Choroid plexus epithelial cell (primary cell): ENCODE measurements at regions not wholly inside any gene's neighbourhood (a gene's known extent, or its start where the extent isn't known, plus 50 kb on each side); places are given as distances from the start of the nearest gene placed in this dataset.
"Not testable (repeated sequence)": the region's sequence is repeated elsewhere in the genome, so short reads cannot be mapped to it uniquely, and the experiment has no call there.

Experiments used
- DNase-seq: peaks from one replicate; pipeline ENCODE4 v3.0.0-alpha.2; 2010; ENCODE audit warnings: low read depth
- H3K4me3 ChIP-seq: 2 replicates; pipeline ENCODE4 v1.5.1; 2011; ENCODE audit warnings: low read depth, mild to moderate bottlenecking, control low read depth, low read length, moderate library complexity
- TF ChIP-seq, protein P1 (sequence below): conservative IDR thresholded peaks from 2 replicates; pipeline ENCODE4 v1.5.1; 2011; ENCODE audit warnings: low read depth, mild to moderate bottlenecking, control low read depth, inconsistent platforms, low read length, moderate library complexity

DNA sequence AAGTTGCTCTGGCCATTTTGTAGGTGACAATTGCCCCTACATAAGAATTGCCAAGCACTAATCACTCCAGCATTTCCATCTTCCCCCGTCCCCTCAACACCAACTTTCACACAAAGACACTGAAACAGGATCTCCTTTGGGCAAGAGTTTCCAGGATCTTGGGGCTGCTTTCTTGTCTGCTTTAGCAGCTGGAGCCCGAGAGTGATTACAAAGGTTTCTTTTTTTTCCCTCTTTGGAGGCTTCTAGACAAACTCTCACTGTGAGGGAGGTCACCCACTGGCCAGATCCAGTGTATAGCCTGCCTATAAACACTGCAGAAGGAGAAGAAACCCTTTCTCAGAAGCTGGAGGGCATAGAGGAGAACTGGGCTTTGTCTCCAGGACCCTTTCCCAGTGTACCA is 92.5 kb downstream of the APIP start:
- DNase-seq = no peak
- TF ChIP-seq, protein P1, sequence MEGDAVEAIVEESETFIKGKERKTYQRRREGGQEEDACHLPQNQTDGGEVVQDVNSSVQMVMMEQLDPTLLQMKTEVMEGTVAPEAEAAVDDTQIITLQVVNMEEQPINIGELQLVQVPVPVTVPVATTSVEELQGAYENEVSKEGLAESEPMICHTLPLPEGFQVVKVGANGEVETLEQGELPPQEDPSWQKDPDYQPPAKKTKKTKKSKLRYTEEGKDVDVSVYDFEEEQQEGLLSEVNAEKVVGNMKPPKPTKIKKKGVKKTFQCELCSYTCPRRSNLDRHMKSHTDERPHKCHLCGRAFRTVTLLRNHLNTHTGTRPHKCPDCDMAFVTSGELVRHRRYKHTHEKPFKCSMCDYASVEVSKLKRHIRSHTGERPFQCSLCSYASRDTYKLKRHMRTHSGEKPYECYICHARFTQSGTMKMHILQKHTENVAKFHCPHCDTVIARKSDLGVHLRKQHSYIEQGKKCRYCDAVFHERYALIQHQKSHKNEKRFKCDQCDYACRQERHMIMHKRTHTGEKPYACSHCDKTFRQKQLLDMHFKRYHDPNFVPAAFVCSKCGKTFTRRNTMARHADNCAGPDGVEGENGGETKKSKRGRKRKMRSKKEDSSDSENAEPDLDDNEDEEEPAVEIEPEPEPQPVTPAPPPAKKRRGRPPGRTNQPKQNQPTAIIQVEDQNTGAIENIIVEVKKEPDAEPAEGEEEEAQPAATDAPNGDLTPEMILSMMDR = no peak
- H3K4me3 ChIP-seq = no peak overlapping the region

DNA sequence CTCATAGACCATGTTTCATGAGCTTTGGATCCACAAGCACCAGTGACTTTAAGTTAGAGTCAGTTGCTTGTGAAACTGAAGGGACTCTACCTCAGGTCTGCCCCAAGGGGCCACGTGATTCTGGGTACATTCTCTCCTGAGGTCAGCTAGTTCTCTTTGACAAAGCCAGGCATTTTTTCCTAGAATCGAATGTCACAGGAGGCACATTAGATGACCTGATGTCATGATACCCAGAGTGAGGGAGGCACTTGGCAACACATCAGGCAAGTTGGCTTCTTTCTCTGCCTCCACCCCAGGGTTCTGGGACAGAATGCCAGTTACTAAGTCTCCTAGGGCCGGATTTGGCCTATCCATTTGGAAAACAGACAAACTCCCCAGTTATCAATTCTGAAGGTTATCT is 93.0 kb downstream of the APIP start:
- TF ChIP-seq, protein P1 = no peak

DNA sequence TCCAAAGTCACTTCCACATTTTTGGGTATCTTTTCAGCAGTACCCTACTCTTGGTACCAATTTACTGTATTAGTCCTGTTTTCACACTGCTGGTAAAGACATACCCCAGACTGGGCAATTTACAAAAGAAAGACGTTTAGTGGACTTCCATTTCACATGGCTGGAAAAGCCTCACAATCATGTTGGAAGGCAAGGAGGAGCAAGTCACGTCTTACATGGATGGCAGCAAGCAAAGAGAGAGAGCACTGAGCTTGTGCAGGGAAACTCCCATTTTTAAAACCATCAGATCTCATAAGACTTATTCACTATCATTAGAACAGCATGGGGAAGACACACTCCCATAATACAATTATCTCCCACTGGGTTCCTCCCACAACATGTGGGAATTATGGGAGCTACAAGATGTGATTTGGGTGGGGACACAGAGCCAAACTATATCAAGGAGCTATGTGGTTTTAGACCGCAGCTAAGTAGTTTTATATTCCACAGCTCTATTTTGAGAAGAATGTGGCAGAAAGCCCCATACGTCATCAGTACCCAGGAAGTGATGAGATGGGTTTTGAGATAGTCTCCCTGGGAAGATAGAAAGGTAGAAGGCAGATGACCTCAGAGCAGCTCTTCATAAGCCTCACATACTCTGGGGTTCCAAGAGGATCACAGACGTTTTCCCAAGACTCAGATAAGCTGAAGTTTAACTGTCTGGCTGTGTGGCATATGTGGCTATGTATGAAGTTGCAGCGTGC is 96.3 kb downstream of the APIP start:
- TF ChIP-seq, protein P1 = no peak
- H3K4me3 ChIP-seq = no peak overlapping the region
- DNase-seq = no peak

More for the DNA sequence above, 93.0 kb downstream of the APIP start:
- no peak for DNase-seq
- H3K4me3 ChIP-seq = no peak overlapping the region

DNA sequence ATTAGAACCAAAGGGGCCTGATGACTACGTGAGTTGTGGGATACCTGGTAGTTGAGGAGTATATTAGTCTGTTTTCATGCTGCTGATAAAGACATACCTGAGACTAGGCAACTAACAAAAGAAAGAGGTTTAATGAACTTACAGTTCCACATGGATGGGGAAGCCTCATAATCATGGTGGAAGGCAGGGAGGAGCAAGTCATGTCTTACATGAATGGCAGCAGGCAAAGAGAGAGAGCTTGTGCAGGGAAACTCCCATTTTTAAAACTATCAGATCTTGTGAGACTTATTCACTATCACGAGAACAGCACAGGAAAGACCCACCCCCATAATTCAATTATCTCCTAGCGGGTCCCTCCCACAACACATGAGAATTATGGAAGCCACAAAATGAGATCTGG is 98.4 kb downstream of the APIP start:
- not testable (repeated sequence) for DNase-seq, H3K4me3 ChIP-seq

DNA sequence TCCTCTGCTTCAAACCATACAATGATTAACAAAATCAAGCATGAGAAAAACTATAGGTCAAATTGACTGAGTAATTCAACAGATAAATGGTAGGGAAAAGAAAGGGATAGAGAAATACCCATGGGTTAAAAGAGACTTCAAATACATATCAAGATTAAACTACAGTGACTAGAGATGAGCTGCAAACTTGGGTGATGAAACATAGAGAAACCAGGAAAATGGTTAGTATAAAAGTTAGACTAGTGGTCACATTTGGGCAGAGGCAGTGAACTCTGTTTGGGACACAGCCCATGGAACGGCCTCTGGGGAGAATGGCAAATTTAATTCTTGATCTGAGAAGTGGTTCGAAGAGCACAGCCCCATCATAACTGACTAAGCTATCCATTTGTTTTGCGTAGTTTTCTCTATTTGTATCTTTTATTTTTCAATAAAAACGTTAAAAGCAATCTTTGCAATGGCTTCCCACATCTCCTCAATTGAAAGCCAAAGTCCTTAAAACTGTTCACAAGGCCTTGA is 99.4 kb downstream of the APIP start:
- no peak overlapping the region for H3K4me3 ChIP-seq
- TF ChIP-seq, protein P1 = no peak
- no peak for DNase-seq

DNA sequence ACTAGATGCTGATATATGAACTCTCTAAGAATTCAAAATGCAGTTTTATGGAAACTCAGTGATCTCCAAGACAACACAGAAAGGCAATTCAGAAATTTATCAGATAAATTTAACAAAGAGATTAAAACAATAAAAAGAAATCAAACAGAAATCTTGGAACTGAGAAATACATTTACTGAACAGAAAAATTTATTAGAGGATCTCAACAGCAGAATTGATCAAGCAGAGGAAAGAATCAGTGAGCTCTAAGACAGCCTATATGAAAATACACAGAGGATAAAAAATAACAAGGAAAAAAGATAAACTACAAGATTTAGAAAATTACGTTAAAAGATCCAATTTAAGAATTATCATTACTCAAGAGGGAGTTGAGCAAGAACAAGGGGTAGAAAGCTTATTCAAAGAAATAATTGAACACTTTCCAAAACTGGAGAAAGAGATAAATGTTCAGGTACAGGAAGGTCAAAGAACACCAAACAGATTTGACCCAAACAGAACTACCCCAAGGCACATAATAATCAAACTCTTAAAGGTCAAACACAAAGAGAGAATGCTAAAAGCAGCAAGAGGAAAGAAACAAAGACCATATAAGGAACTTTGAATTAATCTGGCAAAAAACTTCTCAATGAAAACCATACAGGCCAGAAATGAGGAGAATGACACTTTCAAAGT is 103.1 kb downstream of the APIP start:
- TF ChIP-seq, protein P1 = no peak
- no peak overlapping the region for H3K4me3 ChIP-seq
- DNase-seq = no peak

DNA sequence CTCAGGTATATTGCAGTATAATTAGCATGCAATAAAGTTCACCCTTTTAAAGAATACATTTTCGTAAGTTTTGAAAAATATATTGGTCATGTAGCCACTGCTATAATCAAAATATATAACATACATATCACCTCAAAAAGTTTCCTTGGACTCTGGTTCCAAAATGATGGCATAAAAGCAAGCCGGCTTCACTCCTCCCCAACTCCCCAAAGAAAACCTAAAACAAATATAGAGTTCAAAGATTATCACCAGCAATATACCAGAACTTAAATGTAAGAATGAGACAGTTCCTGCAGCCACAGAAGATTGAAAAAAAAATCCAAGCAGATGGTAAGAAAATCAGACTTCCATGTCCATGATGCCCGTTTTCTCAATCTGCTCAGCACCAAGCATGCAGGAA is 104.3 kb downstream of the APIP start:
- TF ChIP-seq, protein P1 = no peak
- H3K4me3 ChIP-seq = no peak overlapping the region
- no peak for DNase-seq
